ENCODE measurements at regions not wholly inside any gene's neighbourhood (a gene's known extent, or its start where the extent isn't known, plus 50 kb on each side); places are given as distances from the start of the nearest gene placed in this dataset.

DNA sequence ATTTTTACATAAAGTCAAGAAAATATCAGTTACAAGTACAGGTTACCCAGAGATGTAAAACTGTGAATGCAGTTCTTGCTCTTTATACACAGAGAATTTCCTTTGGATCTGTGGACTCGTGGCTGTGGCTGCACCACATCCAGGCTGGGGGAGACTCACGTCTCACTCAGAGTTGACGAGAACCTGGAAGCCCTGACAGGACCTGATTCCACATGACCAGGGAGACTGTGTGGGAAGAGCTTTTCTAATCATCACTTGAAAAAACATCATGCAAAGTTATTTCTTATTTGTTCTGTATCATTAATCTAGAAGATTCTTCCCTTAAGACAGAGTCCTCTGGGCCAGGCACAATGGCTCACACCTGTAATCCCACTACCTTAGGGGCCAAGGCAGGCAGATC is 1159.0 kb downstream of the RPIA start:
- TF ChIP-seq, protein P1, sequence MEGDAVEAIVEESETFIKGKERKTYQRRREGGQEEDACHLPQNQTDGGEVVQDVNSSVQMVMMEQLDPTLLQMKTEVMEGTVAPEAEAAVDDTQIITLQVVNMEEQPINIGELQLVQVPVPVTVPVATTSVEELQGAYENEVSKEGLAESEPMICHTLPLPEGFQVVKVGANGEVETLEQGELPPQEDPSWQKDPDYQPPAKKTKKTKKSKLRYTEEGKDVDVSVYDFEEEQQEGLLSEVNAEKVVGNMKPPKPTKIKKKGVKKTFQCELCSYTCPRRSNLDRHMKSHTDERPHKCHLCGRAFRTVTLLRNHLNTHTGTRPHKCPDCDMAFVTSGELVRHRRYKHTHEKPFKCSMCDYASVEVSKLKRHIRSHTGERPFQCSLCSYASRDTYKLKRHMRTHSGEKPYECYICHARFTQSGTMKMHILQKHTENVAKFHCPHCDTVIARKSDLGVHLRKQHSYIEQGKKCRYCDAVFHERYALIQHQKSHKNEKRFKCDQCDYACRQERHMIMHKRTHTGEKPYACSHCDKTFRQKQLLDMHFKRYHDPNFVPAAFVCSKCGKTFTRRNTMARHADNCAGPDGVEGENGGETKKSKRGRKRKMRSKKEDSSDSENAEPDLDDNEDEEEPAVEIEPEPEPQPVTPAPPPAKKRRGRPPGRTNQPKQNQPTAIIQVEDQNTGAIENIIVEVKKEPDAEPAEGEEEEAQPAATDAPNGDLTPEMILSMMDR (IDR thresholded peaks at IDR 0.05), result no peak
- TF ChIP-seq ZFX (IDR thresholded peaks at IDR 0.05; ENCODE audit: borderline replicate concordance), result no peak
